ENCODE measurements at regions not wholly inside any gene's neighbourhood (a gene's known extent, or its start where the extent isn't known, plus 50 kb on each side); places are given as distances from the start of the nearest gene placed in this dataset.

GRCh38 chr5:101385276-101385675 lies 482.2 kb upstream of the ST8SIA4 start:
- no peaks in the 10 kb centered on the region for H3K79me2 ChIP-seq (ENCODE audit: insufficient read depth, low read length)
- H3K9me2 ChIP-seq (replicated peaks; ENCODE audit: low read depth, low read length): no peaks in the 10 kb centered on the region
- no peak overlapping the region for H3K4me2 ChIP-seq (ENCODE audit: low read depth, low read length, poor library complexity, severe bottlenecking)
- H3K27me3 ChIP-seq (ENCODE audit: insufficient read depth, low read length, poor library complexity, severe bottlenecking): no peaks in the 10 kb centered on the region
- H3K9ac ChIP-seq (ENCODE audit: low read depth, low read length, poor library complexity, severe bottlenecking): no peak overlapping the region
- H3K4me1 ChIP-seq (ENCODE audit: insufficient read depth, low read length, poor library complexity, severe bottlenecking): no peaks in the 10 kb centered on the region
- no peak overlapping the region for H3K4me3 ChIP-seq (ENCODE audit: low read length, poor library complexity, severe bottlenecking)
- H3F3A ChIP-seq (ENCODE audit: low read depth): no peaks in the 10 kb centered on the region
- TF ChIP-seq CTCF (conservative IDR thresholded peaks at IDR 0.05; ENCODE audit: low read length) (no peak), EZH2phosphoT487 (IDR thresholded peaks at IDR 0.05; ENCODE audit: borderline replicate concordance) (no peak)
- no peaks in the 10 kb centered on the region for H4K20me1 ChIP-seq (ENCODE audit: insufficient read depth, low read length, poor library complexity, severe bottlenecking)
- no peaks in the 10 kb centered on the region for H3K36me3 ChIP-seq (ENCODE audit: insufficient read depth, low read length)
- no peak overlapping the region for H2AFZ ChIP-seq (ENCODE audit: low read length)
- H3K9me3 ChIP-seq (ENCODE audit: insufficient read depth, low read depth, low read length): no peaks in the 10 kb centered on the region

GRCh38 chr5:101370181-101370580 lies 467.1 kb upstream of the ST8SIA4 start:
- Histone ChIP-seq H3K9me2 (replicated peaks; ENCODE audit: low read depth, low read length) (no peaks in the 10 kb centered on the region), H3K9me3 (ENCODE audit: insufficient read depth, low read depth, low read length) (no peaks in the 10 kb centered on the region), H3F3A (ENCODE audit: low read depth) (no peaks in the 10 kb centered on the region), H2AFZ (ENCODE audit: low read length) (no peak overlapping the region), H3K9ac (ENCODE audit: low read depth, low read length, poor library complexity, severe bottlenecking) (no peak overlapping the region), H3K36me3 (ENCODE audit: insufficient read depth, low read length) (no peaks in the 10 kb centered on the region), H3K4me1 (ENCODE audit: insufficient read depth, low read length, poor library complexity, severe bottlenecking) (no peaks in the 10 kb centered on the region), H4K20me1 (ENCODE audit: insufficient read depth, low read length, poor library complexity, severe bottlenecking) (no peaks in the 10 kb centered on the region), H3K79me2 (ENCODE audit: insufficient read depth, low read length) (no peaks in the 10 kb centered on the region), H3K4me3 (ENCODE audit: low read length, poor library complexity, severe bottlenecking) (no peak overlapping the region), H3K27me3 (ENCODE audit: insufficient read depth, low read length, poor library complexity, severe bottlenecking) (no peaks in the 10 kb centered on the region), H3K4me2 (ENCODE audit: low read depth, low read length, poor library complexity, severe bottlenecking) (no peak overlapping the region)
- no peak for TF ChIP-seq EZH2phosphoT487 (IDR thresholded peaks at IDR 0.05; ENCODE audit: borderline replicate concordance)
- no peak for TF ChIP-seq CTCF (conservative IDR thresholded peaks at IDR 0.05; ENCODE audit: low read length)

- H4K20me1 ChIP-seq (ENCODE audit: insufficient read depth, low read length, poor library complexity, severe bottlenecking): no peaks in the 10 kb centered on the region
- H2AFZ ChIP-seq (ENCODE audit: low read length): no peak overlapping the region
- H3K9me3 ChIP-seq (ENCODE audit: insufficient read depth, low read depth, low read length): no peaks in the 10 kb centered on the region
- no peaks in the 10 kb centered on the region for H3K9me2 ChIP-seq (replicated peaks; ENCODE audit: low read depth, low read length)
- no peak for TF ChIP-seq CTCF (conservative IDR thresholded peaks at IDR 0.05; ENCODE audit: low read length)
- no peak for TF ChIP-seq EZH2phosphoT487 (IDR thresholded peaks at IDR 0.05; ENCODE audit: borderline replicate concordance)
- no peaks in the 10 kb centered on the region for H3F3A ChIP-seq (ENCODE audit: low read depth)
- H3K36me3 ChIP-seq (ENCODE audit: insufficient read depth, low read length): no peaks in the 10 kb centered on the region
- H3K79me2 ChIP-seq (ENCODE audit: insufficient read depth, low read length): no peaks in the 10 kb centered on the region
- H3K4me3 ChIP-seq (ENCODE audit: low read length, poor library complexity, severe bottlenecking): no peak overlapping the region
- no peak overlapping the region for H3K9ac ChIP-seq (ENCODE audit: low read depth, low read length, poor library complexity, severe bottlenecking)
- H3K27me3 ChIP-seq (ENCODE audit: insufficient read depth, low read length, poor library complexity, severe bottlenecking): no peaks in the 10 kb centered on the region
- no peaks in the 10 kb centered on the region for H3K4me1 ChIP-seq (ENCODE audit: insufficient read depth, low read length, poor library complexity, severe bottlenecking)
- H3K4me2 ChIP-seq (ENCODE audit: low read depth, low read length, poor library complexity, severe bottlenecking): no peak overlapping the region
Observed at GRCh38 chr5:101364469-101364868, 461.4 kb upstream of the ST8SIA4 start.
